ENCODE measurements at regions not wholly inside any gene's neighbourhood (a gene's known extent, or its start where the extent isn't known, plus 50 kb on each side); places are given as distances from the start of the nearest gene placed in this dataset.

DNA sequence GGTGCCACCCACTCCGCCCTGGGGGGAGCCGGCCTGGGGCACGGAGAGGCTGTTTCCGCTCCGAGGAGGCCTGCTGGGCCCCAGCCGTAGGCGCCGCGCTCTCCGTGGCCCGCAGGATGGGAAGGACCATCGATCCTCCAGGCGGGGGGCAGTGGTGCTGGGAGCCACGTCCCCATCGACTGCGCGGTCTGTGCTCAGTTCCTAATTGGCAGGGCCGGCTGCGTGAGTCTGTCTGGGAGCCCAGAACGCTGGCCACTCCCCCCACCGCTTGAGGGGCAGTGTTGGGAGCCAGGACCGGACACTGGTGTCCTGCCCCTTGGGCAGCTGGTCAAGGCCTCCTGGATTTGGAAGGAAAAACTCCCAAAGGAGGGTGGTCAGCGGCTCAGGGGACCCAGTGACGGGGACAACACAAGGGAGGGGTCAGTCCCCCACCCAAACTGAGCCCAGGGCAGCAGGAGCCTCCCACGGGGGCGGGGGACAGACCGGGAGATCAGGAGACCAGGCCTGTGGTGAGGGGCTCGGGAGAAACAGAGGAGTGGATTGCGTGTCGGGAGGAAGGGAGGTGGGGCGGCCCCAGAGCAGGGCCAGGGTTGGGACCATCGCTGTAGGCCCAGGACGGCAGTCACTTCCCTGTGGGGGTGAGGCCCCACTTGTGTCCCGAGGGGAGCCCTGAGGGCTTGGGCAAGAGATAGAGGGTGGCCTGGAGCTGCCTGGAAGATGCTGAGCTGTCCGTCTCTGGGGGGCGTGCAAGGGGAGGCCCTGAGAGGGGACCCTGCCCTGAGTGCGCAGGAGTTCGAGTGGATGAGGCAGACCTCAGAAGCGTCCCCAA lies 89.0 kb downstream of the UNCX start:
- TF ChIP-seq POLR2AphosphoS5 (IDR thresholded peaks at IDR 0.05; ENCODE audit: insufficient read depth, low read depth, low read length) (no peak), EZH2 (IDR thresholded peaks at IDR 0.05; ENCODE audit: borderline replicate concordance, low read depth, low read length, severe bottlenecking) (no peak)
